ENCODE measurements at regions not wholly inside any gene's neighbourhood (a gene's known extent, or its start where the extent isn't known, plus 50 kb on each side); places are given as distances from the start of the nearest gene placed in this dataset.
"Not testable (repeated sequence)": the region's sequence is repeated elsewhere in the genome, so short reads cannot be mapped to it uniquely, and the experiment has no call there.

DNA sequence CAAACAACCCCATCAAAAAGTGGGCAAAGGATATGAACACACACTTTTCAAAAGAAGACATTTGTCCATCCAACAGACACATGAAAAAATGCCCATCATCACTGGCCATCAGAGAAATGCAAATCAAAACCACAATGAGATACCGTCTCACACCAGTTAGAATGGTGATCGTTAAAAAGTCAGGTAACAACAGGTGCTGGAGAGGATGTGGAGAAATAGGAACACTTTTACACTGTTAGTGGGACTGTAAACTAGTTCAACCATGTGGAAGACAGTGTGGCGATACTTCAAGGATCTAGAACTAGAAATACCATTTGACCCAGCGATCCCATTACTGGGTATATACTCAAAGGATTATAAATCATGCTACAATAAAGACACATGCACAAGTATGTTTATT, 288.7 kb downstream of the CXCL12 start:
- not testable (repeated sequence) for TF ChIP-seq POLR2A (IDR thresholded peaks at IDR 0.05; ENCODE audit: low read length); MAFK (IDR thresholded peaks at IDR 0.05; ENCODE audit: partially characterized antibody); RCOR1 (IDR thresholded peaks at IDR 0.05; ENCODE audit: low read depth, low read length); PHF8 (IDR thresholded peaks at IDR 0.05; ENCODE audit: borderline replicate concordance, low read depth); RAD21 (conservative IDR thresholded peaks at IDR 0.05 in 1 of 2, IDR thresholded peaks at IDR 0.05 in 1 of 2)
- TF ChIP-seq, protein P1, sequence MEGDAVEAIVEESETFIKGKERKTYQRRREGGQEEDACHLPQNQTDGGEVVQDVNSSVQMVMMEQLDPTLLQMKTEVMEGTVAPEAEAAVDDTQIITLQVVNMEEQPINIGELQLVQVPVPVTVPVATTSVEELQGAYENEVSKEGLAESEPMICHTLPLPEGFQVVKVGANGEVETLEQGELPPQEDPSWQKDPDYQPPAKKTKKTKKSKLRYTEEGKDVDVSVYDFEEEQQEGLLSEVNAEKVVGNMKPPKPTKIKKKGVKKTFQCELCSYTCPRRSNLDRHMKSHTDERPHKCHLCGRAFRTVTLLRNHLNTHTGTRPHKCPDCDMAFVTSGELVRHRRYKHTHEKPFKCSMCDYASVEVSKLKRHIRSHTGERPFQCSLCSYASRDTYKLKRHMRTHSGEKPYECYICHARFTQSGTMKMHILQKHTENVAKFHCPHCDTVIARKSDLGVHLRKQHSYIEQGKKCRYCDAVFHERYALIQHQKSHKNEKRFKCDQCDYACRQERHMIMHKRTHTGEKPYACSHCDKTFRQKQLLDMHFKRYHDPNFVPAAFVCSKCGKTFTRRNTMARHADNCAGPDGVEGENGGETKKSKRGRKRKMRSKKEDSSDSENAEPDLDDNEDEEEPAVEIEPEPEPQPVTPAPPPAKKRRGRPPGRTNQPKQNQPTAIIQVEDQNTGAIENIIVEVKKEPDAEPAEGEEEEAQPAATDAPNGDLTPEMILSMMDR (IDR thresholded peaks at IDR 0.05), result not testable (repeated sequence)
